HepG2 (cell line): ENCODE measurements at regions not wholly inside any gene's neighbourhood (a gene's known extent, or its start where the extent isn't known, plus 50 kb on each side); places are given as distances from the start of the nearest gene placed in this dataset.

Experiments used
- AGO1 ChIP-seq: fragments of 200-400 bp; formaldehyde crosslinking; IDR thresholded peaks from 2 replicates; pipeline ENCODE4 v1.6.1; 2017; ENCODE audit warnings: mild to moderate bottlenecking, low read depth, low read length, moderate library complexity; ENCODE audit not compliant: poor library complexity, severe bottlenecking
- BORCS8-MEF2B ChIP-seq: sonication (generic); formaldehyde crosslinking; IDR thresholded peaks from 2 replicates; pipeline ENCODE4 v1.8.0; 2022; ENCODE audit warnings: mild to moderate bottlenecking, missing genetic modification reagents
- CTCF ChIP-seq: sonication (generic); formaldehyde crosslinking; IDR thresholded peaks from 2 replicates; pipeline ENCODE4 v1.5.0; 2020; ENCODE audit warnings: mild to moderate bottlenecking, missing genetic modification reagents, moderate library complexity
- EHMT2 ChIP-seq: fragments of 200-600 bp; sonication (generic); IDR thresholded peaks from 2 replicates; pipeline ENCODE4 v1.7.0; 2017; ENCODE audit warnings: antibody characterized with exemption, low read depth, low read length, borderline replicate concordance
- FOXC1 ChIP-seq: sonication (generic); formaldehyde crosslinking; IDR thresholded peaks from 2 replicates; pipeline ENCODE4 v1.8.0; 2022; ENCODE audit warnings: mild to moderate bottlenecking, missing genetic modification reagents, borderline replicate concordance
- GATAD2A ChIP-seq: IDR thresholded peaks from 2 replicates; pipeline ENCODE4 v1.6.1; 2016
- KLF6 ChIP-seq: IDR thresholded peaks from 2 replicates; pipeline ENCODE4 v1.8.0; 2016; ENCODE audit warnings: missing biosample characterization, missing genetic modification reagents
- POLR2A ChIP-seq, 2 experiments: IDR thresholded peaks; 2 replicates each; pipeline ENCODE4 v1.6.1; 2011; ENCODE audit warnings: low read depth in 2 of 2, low read length in 2 of 2, mild to moderate bottlenecking in 1 of 2, moderate library complexity in 1 of 2; ENCODE audit not compliant: insufficient read depth in 1 of 2
- PRDM10 ChIP-seq: sonication (generic); formaldehyde crosslinking; IDR thresholded peaks from 2 replicates; pipeline ENCODE4 v1.4.0; 2020; ENCODE audit warnings: low read depth, missing genetic modification reagents
- SAFB2 ChIP-seq: sonication (generic); formaldehyde crosslinking; IDR thresholded peaks from 2 replicates; pipeline ENCODE4 v1.5.1; 2020; ENCODE audit warnings: missing genetic modification reagents, low read depth, mild to moderate bottlenecking, borderline replicate concordance
- SMAD9 ChIP-seq: sonication (generic); formaldehyde crosslinking; IDR thresholded peaks from 2 replicates; pipeline ENCODE4 v1.5.1; 2020; ENCODE audit warnings: mild to moderate bottlenecking, missing genetic modification reagents
- UBTF ChIP-seq: sonication (generic); formaldehyde crosslinking; IDR thresholded peaks from 2 replicates; pipeline ENCODE4 v1.4.0; 2020; ENCODE audit warnings: mild to moderate bottlenecking, missing genetic modification reagents
- ZNF503 ChIP-seq: sonication (generic); formaldehyde crosslinking; IDR thresholded peaks from 2 replicates; pipeline ENCODE4 v1.4.0; 2020; ENCODE audit warnings: missing genetic modification reagents
- ZNF546 ChIP-seq: sonication (generic); formaldehyde crosslinking; conservative IDR thresholded peaks from 2 replicates; pipeline ENCODE4 v1.8.1; 2023; ENCODE audit warnings: mild to moderate bottlenecking, missing genetic modification reagents
- ZNF639 ChIP-seq: conservative IDR thresholded peaks from 2 replicates; pipeline ENCODE4 v1.6.1; 2018; ENCODE audit warnings: missing genetic modification reagents
- ZNF672 ChIP-seq: sonication (generic); formaldehyde crosslinking; IDR thresholded peaks from 2 replicates; pipeline ENCODE4 v1.8.1; 2022; ENCODE audit warnings: missing genetic modification reagents
- ZNF776 ChIP-seq: sonication (generic); formaldehyde crosslinking; IDR thresholded peaks from 2 replicates; pipeline ENCODE4 v1.4.0; 2020; ENCODE audit warnings: mild to moderate bottlenecking, missing genetic modification reagents

- peak; percentile 34; the same call in 1 of the 2 replicates for TF ChIP-seq BORCS8-MEF2B (CRISPR knock-in tag)
- TF ChIP-seq PRDM10, result peak; percentile 32; the same call in 1 of the 2 replicates
- no peak for TF ChIP-seq SAFB2 (CRISPR knock-in tag)
- TF ChIP-seq ZNF639, result no peak
- peak; percentile 45 to 57; a peak in 3 of 4 replicates for TF ChIP-seq POLR2A (IDR thresholded peaks at IDR 0.05; ENCODE audit: insufficient read depth in 1 of 2, low read depth in 2 of 2, low read length in 2 of 2)
- TF ChIP-seq GATAD2A (CRISPR knock-in tag), result peak; percentile 45; the same call in 1 of the 2 replicates
- TF ChIP-seq CTCF (CRISPR knock-in tag), result peak; percentile 21; the same call in 1 of the 2 replicates
- TF ChIP-seq ZNF776 (CRISPR knock-in tag), result 0 out of 2 replicates have a peak, but pooled peaks have one; percentile 38
- TF ChIP-seq KLF6 (CRISPR knock-in tag), result peak; percentile 81; the same call in 1 of the 2 replicates
- TF ChIP-seq AGO1, result no peak
- peak; percentile 41; the same call in 1 of the 2 replicates for TF ChIP-seq ZNF503 (CRISPR knock-in tag)
- no peak; the same call in 1 of the 2 replicates for TF ChIP-seq FOXC1
- TF ChIP-seq ZNF672 (CRISPR knock-in tag), result no peak
- peak; percentile 73 for TF ChIP-seq UBTF
- TF ChIP-seq ZNF546 (CRISPR knock-in tag), result no peak
- no peak for TF ChIP-seq SMAD9 (CRISPR knock-in tag)
- TF ChIP-seq EHMT2, result 0 out of 2 replicates have a peak, but pooled peaks have one; percentile 16
These were observed 380.9 kb downstream of the SOX9 start (continued) for GRCh38 chr17:72501404-72502370.
